ENCODE measurements at regions not wholly inside any gene's neighbourhood (a gene's known extent, or its start where the extent isn't known, plus 50 kb on each side); places are given as distances from the start of the nearest gene placed in this dataset.

DNA sequence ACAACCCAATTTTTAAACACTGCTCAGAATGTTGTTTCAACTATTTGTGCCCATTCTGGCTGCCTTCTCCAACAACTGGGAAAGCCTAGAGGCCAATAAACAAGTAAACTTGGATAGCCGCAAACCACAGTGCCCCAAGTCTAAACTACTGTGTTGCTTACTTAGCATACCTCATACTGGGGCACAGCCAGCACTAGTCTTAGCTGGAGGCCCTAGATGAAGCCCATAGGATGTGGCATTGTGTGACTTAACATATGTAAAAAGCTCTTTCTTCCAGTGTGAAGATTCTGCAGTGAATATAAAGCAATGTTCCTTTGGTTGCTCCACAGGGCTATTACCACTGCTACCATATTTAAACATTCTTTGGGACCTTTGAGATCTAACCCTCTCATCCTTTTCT lies 564.3 kb upstream of the NRSN1 start:
- Mint-ChIP-seq H3K27me3 (no peaks in the 10 kb centered on the region), H3K27ac (no peak overlapping the region), H3K4me3 (no peak overlapping the region), H3K9me3 (peaks cover 8% of the 10 kb centered on the region), H3K36me3 (no peaks in the 10 kb centered on the region), H3K4me1 (no peaks in the 10 kb centered on the region)

DNA sequence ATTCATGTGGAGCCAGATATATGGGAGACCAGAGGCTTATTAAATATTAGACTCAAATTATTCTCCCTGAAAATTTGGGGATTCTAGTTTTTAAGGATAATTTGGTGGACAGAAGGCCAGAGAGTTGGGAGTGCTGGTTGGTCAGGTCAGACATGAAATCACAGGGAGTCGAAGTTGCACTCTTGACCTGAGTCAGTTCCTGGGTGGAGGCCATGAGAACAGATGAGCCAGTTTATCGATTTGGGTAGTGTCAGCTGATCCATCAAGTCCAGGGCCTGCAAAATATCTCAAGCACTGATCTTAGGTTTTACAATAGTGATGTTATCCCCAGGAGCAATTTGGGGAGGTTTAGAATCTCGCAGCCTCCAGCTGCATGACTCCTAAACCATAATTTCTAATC lies 563.5 kb upstream of the NRSN1 start:
- Mint-ChIP-seq H3K4me3 (no peak overlapping the region), H3K27ac (no peak overlapping the region), H3K9me3 (peaks cover 8% of the 10 kb centered on the region), H3K27me3 (no peaks in the 10 kb centered on the region), H3K4me1 (no peaks in the 10 kb centered on the region), H3K36me3 (no peaks in the 10 kb centered on the region)

DNA sequence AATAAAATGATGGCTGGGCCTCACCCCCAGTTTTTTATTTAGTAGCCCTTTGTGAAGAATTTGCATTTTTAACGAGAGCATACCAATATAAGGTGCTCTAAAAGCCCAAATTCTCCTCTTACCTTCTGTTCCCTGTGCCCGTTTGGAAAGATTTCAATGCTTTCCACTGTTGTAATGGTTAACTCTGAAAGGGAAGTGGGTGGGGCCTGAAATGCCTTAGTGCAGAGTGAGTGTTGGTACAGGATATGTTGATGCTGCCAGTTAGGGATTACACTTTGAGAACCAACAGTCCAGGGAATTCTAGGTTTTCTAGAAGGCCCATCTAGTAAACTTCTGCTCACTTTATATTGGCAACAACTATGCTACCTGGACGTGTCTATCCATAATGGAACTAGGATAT lies 562.7 kb upstream of the NRSN1 start:
- H3K9me3 Mint-ChIP-seq: peaks cover 8% of the 10 kb centered on the region
- H3K27ac Mint-ChIP-seq: no peak overlapping the region
- H3K36me3 Mint-ChIP-seq: no peaks in the 10 kb centered on the region
- no peaks in the 10 kb centered on the region for H3K27me3 Mint-ChIP-seq
- no peak overlapping the region for H3K4me3 Mint-ChIP-seq
- H3K4me1 Mint-ChIP-seq: no peaks in the 10 kb centered on the region

DNA sequence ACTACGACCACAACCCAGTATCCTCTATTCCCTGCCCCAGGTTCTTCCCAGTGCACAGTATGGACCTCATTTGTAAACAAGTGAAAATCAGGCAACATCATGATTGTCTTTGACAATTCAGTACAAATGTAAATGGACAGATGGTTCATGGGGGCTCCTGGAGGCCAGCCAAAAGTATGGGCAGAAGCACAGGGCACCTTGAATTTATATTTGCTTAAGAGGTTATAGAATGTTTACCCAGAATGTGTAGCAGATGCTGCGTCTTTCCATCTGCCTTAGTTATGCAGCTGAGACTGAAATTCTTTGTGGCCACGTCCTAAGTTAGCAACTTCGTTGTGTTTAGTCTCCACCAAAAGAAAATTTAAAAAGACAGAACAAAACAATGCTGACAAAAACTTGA lies 559.6 kb upstream of the NRSN1 start:
- H3K36me3 Mint-ChIP-seq: no peaks in the 10 kb centered on the region
- no peaks in the 10 kb centered on the region for H3K4me1 Mint-ChIP-seq
- no peak overlapping the region for H3K4me3 Mint-ChIP-seq
- no peaks in the 10 kb centered on the region for H3K27me3 Mint-ChIP-seq
- H3K9me3 Mint-ChIP-seq: peaks cover 8% of the 10 kb centered on the region
- no peak overlapping the region for H3K27ac Mint-ChIP-seq

DNA sequence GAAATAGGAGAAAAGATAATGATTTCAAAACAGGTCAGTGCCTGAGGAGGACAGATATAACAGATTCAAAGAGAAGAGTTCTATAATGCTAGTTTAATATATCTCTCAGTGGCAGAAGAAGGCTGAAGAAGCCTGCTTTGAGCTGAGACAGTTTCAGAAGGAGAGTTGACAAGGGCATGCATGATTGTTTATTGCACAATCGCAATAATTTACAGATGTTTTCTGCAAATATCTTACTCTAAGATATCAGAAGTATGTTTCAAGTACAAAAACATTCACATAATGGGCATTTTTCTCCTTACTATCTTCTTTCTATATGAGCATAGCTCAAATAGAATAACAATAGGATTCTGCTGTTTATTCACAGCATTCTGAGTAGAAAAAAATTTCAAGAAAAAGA lies 557.7 kb upstream of the NRSN1 start:
- H3K9me3 Mint-ChIP-seq: no peaks in the 10 kb centered on the region
- no peaks in the 10 kb centered on the region for H3K36me3 Mint-ChIP-seq
- no peaks in the 10 kb centered on the region for H3K4me1 Mint-ChIP-seq
- H3K27ac Mint-ChIP-seq: no peak overlapping the region
- H3K4me3 Mint-ChIP-seq: no peak overlapping the region
- H3K27me3 Mint-ChIP-seq: no peaks in the 10 kb centered on the region

DNA sequence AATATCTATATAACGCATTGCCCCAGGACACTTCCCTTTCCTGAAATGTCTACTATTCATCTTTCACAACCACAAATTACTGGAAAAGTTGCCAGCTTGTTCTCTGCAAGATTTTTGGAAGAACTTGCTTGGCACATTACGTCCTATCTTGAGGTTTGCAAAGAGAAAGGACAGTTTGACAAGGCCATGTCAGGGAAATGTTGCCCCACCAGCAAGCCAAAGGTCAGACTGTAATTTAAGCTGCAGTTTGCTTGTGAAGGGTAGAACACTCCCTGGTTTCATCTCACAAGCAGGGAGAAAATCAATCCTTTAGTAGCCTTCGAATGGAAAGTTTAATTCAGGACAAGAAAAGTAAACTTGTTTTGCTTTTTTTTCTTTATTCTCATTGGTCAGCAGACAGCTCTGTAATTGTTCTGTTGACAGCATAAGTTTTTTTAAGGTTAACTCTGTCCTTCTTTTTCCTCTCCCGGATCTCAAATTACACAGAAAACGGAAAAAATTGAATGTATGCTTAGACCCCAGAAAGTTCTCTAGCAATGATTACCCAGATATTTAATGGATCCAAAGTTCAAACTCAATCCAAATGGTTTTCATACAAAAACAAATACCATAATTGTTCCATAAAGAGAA lies 541.8 kb upstream of the NRSN1 start:
- H3K27ac Mint-ChIP-seq: no peak overlapping the region
- H3K36me3 Mint-ChIP-seq: no peaks in the 10 kb centered on the region
- H3K4me1 Mint-ChIP-seq: no peaks in the 10 kb centered on the region
- H3K4me3 Mint-ChIP-seq: no peak overlapping the region
- H3K27me3 Mint-ChIP-seq: no peaks in the 10 kb centered on the region
- H3K9me3 Mint-ChIP-seq: no peaks in the 10 kb centered on the region

DNA sequence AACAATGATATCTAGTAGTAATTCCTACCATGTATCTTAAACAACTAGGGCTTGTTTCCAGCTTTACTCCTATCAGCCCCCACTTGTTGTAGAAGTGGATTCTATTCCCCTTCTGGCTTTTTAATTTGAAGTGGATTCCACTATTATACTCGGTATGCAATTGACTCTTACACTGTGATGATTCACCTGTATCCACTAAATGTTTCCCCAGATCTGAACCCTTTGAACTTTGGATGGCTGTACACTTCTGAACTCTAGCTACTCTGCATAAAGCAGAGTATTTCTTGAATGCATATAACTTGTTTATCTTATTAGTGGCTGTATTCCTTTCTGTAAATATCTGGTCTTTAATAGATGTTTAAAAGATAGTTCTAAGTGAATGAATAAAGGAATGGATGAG lies 538.4 kb upstream of the NRSN1 start:
- Mint-ChIP-seq H3K4me3 (no peak overlapping the region), H3K36me3 (no peaks in the 10 kb centered on the region)

DNA sequence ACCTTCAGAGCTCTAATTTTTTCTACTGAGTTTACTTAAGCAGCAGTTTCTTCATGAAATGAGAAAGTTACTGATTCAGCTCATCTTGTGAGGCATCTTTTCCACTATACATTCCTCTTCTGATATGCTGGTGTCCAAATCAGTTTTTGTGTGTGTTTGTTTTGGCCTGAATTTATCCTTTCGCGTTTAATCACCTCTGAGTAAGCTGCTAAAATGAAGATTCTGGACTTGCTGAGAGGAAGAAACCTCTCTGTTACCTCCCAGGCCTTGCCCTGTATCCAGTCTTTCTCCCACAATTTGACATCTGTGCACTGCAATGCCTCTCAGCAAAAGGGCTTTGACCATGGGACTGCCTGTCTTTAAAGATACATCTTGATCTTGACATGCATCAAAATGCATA lies 536.2 kb upstream of the NRSN1 start:
- Mint-ChIP-seq H3K4me3 (no peak overlapping the region), H3K27me3 (no peaks in the 10 kb centered on the region), H3K27ac (no peak overlapping the region), H3K9me3 (no peaks in the 10 kb centered on the region), H3K36me3 (no peaks in the 10 kb centered on the region), H3K4me1 (no peaks in the 10 kb centered on the region)

More for the DNA sequence above, 538.4 kb upstream of the NRSN1 start:
- no peak overlapping the region for H3K27ac Mint-ChIP-seq
- no peaks in the 10 kb centered on the region for H3K27me3 Mint-ChIP-seq
- no peaks in the 10 kb centered on the region for H3K9me3 Mint-ChIP-seq
- no peaks in the 10 kb centered on the region for H3K4me1 Mint-ChIP-seq

DNA sequence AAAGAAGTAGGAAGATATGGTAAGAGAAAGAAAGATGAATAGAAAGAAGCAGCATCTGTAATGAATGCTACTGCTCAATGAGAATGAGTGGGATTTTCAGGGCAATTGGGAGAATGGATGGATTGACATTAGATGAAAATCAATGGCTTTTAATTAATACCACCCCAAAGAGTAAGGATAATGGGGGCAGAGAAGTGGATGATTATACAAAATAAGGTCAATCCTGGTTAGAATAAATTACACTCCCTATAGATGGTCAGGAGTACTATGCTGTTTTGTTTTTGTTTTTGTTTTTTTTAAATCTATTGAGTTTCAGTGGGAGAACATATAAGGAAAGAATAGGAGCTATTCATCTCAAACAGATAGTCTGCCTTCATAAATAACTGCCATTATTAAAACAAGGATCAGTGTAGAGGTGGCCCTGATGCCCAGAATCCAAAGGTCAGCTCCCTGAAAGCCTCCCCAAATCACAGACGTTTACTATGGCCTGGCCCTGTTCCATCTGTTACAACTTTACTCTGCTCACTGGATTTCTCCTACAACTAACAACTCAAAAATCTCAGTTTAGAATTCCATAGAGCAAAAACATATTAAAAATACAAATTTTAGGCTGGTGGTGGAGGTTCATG lies 535.4 kb upstream of the NRSN1 start:
- Mint-ChIP-seq H3K36me3 (no peaks in the 10 kb centered on the region), H3K4me1 (no peaks in the 10 kb centered on the region), H3K27ac (no peak overlapping the region), H3K27me3 (no peaks in the 10 kb centered on the region), H3K9me3 (no peaks in the 10 kb centered on the region), H3K4me3 (no peak overlapping the region)

DNA sequence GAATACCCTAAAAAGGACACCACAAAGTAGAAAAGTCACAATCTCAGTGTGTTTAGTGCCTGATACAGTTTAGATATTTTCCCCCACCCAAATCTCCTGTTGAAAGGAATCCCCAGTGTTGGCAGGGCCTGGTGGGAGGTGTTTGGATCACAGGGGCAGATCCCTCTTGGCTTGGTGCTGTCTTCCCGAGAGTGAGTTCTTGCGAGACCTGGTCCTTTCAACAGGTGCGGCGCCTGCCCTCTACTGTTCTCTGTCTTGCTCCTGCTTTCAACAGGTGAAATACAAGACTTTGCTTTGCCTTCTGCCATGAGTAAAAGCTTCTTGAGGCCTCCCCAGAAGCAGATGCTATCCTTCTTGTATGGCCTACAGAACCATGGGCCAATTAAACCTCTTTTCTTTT lies 534.3 kb upstream of the NRSN1 start:
- no peak overlapping the region for H3K4me3 Mint-ChIP-seq
- no peaks in the 10 kb centered on the region for H3K36me3 Mint-ChIP-seq
- H3K4me1 Mint-ChIP-seq: no peaks in the 10 kb centered on the region
- no peaks in the 10 kb centered on the region for H3K27me3 Mint-ChIP-seq
- no peaks in the 10 kb centered on the region for H3K9me3 Mint-ChIP-seq
- H3K27ac Mint-ChIP-seq: no peak overlapping the region

DNA sequence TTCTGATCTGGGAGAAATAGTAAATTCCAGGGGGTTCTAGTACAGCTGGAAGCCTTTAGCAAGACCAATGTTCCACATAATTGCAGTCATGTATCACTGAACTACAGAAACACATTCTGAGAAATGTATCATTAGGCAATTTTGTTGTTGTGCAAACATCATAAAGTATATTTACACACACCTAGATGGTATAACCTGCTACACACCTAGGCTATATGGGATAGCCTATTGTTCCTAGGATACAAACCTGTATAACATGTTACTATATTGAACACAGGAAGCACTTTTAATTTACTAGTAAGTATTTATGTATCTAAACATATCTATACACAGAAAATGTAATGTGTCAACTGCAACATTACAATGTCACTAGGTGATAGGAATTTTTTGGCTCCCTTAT lies 525.9 kb upstream of the NRSN1 start:
- H3K27ac Mint-ChIP-seq: no peak overlapping the region
- no peak overlapping the region for H3K4me3 Mint-ChIP-seq
- H3K9me3 Mint-ChIP-seq: peaks cover 10% of the 10 kb centered on the region
- H3K27me3 Mint-ChIP-seq: no peaks in the 10 kb centered on the region
- H3K4me1 Mint-ChIP-seq: no peaks in the 10 kb centered on the region
- H3K36me3 Mint-ChIP-seq: no peaks in the 10 kb centered on the region

DNA sequence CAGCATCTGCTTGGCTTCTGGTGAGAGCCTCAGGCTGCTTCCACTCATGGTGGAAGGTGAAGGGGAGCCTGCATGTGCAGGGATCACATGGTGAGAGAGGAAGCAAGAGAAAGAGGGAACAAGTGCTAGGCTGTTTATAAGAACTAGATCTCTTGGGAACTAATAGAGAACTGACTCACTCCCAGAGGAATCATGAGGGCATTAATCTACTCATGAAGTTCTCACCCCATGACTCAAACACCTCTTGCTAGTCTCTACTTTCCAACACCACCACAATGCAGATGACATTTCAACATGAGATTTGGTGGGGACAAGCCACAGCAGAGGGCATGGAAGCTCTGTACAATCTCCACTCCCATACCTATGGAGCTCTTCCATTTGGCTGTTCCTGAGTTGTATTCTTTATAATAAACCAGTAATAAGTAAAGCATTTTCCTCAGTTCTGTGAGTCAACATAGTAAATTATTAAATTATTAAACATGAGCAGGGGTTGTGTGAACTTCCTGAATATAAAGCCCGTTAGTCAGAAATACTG lies 524.1 kb upstream of the NRSN1 start:
- H3K27ac Mint-ChIP-seq: no peak overlapping the region
- peaks cover 10% of the 10 kb centered on the region for H3K9me3 Mint-ChIP-seq
- no peaks in the 10 kb centered on the region for H3K36me3 Mint-ChIP-seq
- H3K27me3 Mint-ChIP-seq: no peaks in the 10 kb centered on the region
- no peaks in the 10 kb centered on the region for H3K4me1 Mint-ChIP-seq
- H3K4me3 Mint-ChIP-seq: no peak overlapping the region

DNA sequence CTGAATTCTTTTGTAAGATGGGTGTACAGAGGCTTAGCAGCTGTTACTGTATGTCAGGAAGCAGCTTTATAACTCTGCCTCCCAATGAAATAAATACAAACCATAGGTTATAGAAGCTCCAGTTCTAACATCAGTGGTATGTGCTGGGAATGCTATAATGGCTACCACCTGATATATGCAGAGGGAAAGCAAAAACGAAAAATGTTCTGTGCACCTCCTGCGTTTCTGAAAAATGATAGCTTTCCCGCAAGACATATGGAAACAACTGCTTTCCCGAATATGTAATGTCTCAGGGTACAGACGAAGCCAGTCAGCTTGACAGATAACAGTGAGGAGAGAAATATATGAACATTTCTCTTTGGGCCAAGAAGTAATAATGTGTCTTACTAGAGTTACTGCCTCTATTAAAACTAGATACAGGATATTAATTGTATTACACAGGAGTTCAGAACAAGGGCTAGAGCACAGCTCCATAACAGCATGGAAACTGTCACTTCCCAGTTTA lies 517.0 kb upstream of the NRSN1 start:
- Mint-ChIP-seq H3K4me3 (no peak overlapping the region), H3K27ac (no peak overlapping the region), H3K9me3 (no peaks in the 10 kb centered on the region), H3K27me3 (no peaks in the 10 kb centered on the region), H3K4me1 (no peaks in the 10 kb centered on the region), H3K36me3 (no peaks in the 10 kb centered on the region)

DNA sequence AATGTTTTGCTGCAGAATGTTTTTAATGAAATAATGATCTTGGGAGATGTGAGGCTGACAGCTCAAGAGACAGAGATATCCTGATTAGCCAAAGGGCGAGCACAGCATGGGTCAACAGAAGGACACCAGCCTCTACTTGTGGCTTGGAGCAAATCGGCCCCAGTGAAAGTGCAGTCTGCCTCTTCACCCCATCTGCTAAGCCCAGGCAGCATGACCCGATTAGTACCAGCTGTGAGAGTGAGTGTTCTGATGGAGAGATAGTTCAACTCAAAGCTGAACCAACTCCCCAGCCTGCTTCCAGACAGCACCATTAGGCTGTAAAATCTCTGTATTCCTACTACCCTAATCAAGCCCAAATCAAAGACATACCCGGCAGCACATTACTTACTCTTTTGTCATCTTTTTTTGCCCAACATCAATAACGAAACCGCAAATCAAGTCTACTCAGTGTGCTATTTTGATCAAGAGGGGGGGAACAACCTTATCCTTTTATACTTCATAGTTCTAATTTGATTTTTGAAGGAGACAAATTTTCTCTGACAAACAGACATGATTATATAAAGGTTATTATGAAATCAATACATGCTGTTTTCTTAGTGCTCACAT lies 514.1 kb upstream of the NRSN1 start:
- Mint-ChIP-seq H3K27me3 (no peaks in the 10 kb centered on the region), H3K36me3 (no peaks in the 10 kb centered on the region), H3K9me3 (peaks cover 4% of the 10 kb centered on the region), H3K27ac (no peak overlapping the region), H3K4me1 (no peaks in the 10 kb centered on the region), H3K4me3 (no peak overlapping the region)

DNA sequence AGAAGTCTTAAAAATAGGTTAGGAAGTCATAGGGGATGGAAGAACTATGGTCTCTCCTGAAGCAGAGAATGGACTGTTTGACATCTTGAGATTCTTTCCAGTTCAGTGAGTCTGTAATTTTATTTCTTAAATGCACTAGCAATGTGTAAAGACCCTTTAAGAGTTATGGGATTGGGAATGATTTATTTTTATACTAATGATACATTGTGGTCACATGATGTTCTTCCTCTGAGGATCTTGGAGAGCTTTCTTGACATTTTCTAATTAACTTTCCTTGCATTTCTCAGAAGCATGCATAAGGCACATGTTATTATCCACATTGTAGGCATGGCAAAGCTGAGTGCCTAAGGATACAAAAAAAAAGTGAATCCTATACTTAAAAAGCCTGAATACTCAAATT lies 507.6 kb upstream of the NRSN1 start:
- Mint-ChIP-seq H3K4me1 (no peaks in the 10 kb centered on the region), H3K9me3 (peaks cover 22% of the 10 kb centered on the region), H3K27ac (no peak overlapping the region), H3K4me3 (no peak overlapping the region), H3K36me3 (peaks cover 2% of the 10 kb centered on the region), H3K27me3 (no peaks in the 10 kb centered on the region)

DNA sequence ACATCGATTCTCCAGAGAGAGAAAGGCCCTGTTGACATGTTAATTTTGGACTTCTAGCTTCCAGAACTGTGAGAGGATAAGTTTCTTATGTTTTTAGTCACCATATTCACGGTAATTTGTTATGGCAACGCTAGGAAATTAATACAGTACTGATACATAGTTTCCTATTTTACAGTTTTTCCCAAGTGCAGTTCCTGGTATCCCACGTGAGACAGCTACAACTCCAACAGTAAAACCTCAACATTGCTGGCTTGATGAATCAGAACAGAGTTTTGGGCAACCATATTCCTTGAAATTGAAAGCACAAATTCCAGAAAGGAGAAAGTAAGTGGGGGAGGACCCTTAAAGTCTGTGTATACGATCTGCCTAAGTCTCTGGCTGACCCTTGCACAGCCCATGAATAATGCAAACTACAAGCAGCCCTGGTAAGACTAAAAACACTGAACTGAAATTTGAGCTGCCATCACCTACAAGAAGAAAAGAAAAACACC lies 505.1 kb upstream of the NRSN1 start:
- Mint-ChIP-seq H3K9me3 (peaks cover 22% of the 10 kb centered on the region), H3K27me3 (no peaks in the 10 kb centered on the region), H3K4me3 (no peak overlapping the region), H3K4me1 (no peaks in the 10 kb centered on the region), H3K27ac (no peak overlapping the region), H3K36me3 (peaks cover 2% of the 10 kb centered on the region)

Measured in activated naive CD4-positive, alpha-beta T cell treated with anti-CD3 and anti-CD28 coated beads, Interleukin-2, amount 50 U/mL, for 24 hours (primary cell).